Activated CD8-positive, alpha-beta T cell treated with anti-CD3 and anti-CD28 coated beads, Interleukin-2, amount 10 ng/mL, durations not matched to agents 7 days and 5 days (primary cell): ENCODE measurements at regions not wholly inside any gene's neighbourhood (a gene's known extent, or its start where the extent isn't known, plus 50 kb on each side); places are given as distances from the start of the nearest gene placed in this dataset.

Experiments used
- ATAC-seq: fragments of 150-1000 bp; cut with Tn5 transposase; one replicate; pipeline ENCODE4 v1.10.0; 2021; ENCODE audit warnings: moderate library complexity
- CTCF ChIA-PET: fragments of 350-600 bp; sonication (Branson Sonifier 250); formaldehyde crosslinking; loops from one replicate; lab custom pipeline; 2021; ENCODE audit warnings: antibody characterized with exemption; lab: Charles Lee
- POLR2A ChIA-PET: fragments of 350-600 bp; sonication (Branson Sonifier 250); formaldehyde crosslinking; loops from one replicate; lab custom pipeline; 2021; ENCODE audit warnings: antibody characterized with exemption; lab: Charles Lee
- DNase-seq: peaks from one replicate; pipeline ENCODE4 v3.0.0-alpha.2; 2020
- H3K27ac Mint-ChIP-seq: one replicate; pipeline ENCODE4 v1.8.0; 2021; ENCODE audit warnings: mild to moderate bottlenecking, mixed read lengths
- H3K27me3 Mint-ChIP-seq: one replicate; pipeline ENCODE4 v1.8.0; 2021; ENCODE audit warnings: low read depth, mixed read lengths
- H3K36me3 Mint-ChIP-seq: one replicate; pipeline ENCODE4 v1.8.0; 2021; ENCODE audit warnings: low read depth, mixed read lengths
- H3K4me1 Mint-ChIP-seq: one replicate; pipeline ENCODE4 v1.8.0; 2021; ENCODE audit warnings: low read depth, mixed read lengths
- H3K4me3 Mint-ChIP-seq: one replicate; pipeline ENCODE4 v1.8.0; 2021; ENCODE audit warnings: mild to moderate bottlenecking, mixed read lengths
- H3K9me3 Mint-ChIP-seq: one replicate; pipeline ENCODE4 v1.8.0; 2022; ENCODE audit warnings: mixed read lengths; ENCODE audit not compliant: insufficient read depth

DNA sequence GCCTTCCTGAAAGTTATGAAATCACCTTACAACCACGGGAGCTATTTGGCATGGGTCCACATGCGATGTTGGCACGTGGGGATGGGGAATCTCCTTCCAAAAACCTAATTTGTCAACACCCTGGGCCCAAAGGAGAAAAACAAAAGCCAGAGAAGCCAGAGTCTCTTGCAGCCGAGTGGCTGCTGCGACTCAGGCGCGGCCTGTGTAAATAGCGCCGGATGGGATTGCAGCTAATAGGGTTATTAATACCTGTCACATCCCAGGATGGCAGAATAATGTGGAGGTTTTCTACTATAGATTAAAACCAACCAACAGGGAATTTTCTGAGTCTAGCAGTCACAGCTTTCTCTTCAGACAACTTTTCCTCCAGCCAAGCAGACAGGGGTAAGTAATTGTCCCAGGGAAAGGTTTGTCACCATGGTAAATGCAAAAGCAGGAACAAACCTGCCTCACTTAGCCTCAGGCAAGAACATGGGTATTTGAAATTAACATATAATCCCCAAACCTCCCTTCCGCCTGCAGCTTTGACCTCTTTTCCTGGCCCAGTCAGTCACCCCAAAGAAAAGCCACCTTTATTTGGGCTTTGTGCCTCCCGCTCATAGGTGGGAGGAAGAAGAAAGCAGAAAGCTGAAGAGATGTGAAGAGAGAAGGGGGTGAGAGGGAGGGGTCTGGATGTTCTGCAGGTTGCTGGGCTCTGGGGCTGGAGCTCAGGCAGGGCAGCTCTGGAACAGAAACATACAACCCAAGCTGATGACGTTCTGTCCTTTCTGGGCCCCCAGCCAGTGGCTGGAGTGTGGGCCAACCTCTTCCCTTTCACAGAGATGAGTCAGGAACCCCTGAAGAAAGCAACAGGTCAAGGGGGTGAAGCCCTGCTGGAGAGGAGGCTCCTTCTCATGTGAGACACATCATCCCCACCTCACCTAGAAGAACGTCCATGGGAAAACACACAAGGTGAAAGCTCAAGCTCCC, 376.5 kb downstream of the NXPE2 start:
- Mint-ChIP-seq H3K27ac (no peak overlapping the region), H3K9me3 (peaks cover 7% of the 10 kb centered on the region), H3K4me1 (no peaks in the 10 kb centered on the region), H3K4me3 (no peak overlapping the region), H3K27me3 (no peaks in the 10 kb centered on the region), H3K36me3 (no peaks in the 10 kb centered on the region)
- ATAC-seq, result no peak
- no peak for DNase-seq
- POLR2A ChIA-PET, result no interaction called here
- CTCF ChIA-PET, result no interaction called here

DNA sequence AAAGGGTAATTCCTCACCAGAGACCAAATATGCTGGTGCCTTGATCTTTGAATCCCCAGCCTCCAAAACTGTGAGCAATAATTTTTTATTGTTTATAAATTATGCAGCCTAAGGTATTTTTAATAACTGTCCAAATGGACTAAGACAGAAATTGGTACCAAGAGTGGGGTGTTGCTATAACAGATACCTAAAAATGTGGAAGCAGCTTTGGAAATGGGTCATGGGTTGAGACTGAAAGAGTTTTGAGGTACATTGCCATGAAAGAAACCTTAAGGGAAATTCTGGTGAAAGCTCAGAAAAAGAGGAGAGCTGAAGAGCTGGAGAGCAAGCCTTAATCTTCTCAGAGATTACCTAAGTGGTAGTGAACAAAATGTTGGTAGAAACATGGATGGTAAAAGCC, 378.2 kb downstream of the NXPE2 start:
- ChIA-PET POLR2A (no interaction called here), CTCF (no interaction called here)
- Mint-ChIP-seq H3K27me3 (no peaks in the 10 kb centered on the region), H3K4me3 (no peak overlapping the region), H3K9me3 (peaks cover 7% of the 10 kb centered on the region), H3K36me3 (no peaks in the 10 kb centered on the region), H3K27ac (no peak overlapping the region), H3K4me1 (no peaks in the 10 kb centered on the region)
- DNase-seq (no peak), ATAC-seq (no peak)

DNA sequence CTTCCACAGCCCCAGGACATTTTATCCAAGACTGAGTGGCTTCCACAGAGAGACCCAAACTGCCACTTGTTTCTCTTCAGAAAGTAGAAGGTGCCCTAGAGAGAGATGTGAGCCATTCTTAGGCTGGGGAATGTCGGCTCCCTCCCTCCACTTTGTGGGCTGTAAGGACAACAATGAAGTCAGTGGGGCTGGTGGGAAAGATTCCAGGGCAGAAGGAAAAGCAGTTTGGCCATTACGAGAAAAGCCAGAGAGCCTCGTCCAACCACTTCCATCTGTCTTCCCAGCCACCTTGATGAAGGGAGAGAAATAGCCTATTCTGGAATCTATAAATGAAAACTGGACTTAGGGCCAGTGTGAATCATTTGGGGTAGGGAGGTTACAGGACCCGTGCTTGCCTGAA, 382.5 kb downstream of the NXPE2 start:
- Mint-ChIP-seq H3K27me3 (no peaks in the 10 kb centered on the region), H3K36me3 (no peaks in the 10 kb centered on the region), H3K9me3 (peaks cover 7% of the 10 kb centered on the region), H3K27ac (no peak overlapping the region), H3K4me3 (no peak overlapping the region), H3K4me1 (no peaks in the 10 kb centered on the region)
- ATAC-seq, result no peak
- ChIA-PET POLR2A (no interaction called here), CTCF (no interaction called here)
- DNase-seq, result no peak

DNA sequence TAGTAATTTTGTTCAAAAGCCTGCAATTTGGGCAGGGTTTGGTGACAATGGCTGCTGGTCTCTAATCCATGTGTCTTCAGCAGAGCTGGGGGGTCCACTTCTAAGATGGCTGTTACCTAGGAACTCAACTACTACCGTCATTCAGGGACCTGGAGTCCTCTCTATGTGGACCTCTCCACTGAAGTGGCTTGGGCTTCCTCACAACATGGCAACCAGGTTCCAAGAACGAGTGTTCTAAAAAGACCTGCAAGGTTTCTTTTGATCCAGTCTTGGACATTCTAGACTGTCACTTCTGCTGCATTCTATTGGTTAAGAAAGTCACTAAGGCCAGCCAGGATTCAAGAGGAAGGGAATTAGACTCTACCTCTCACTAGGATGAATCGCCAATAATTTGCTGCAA, 387.0 kb downstream of the NXPE2 start:
- no peaks in the 10 kb centered on the region for H3K9me3 Mint-ChIP-seq
- POLR2A ChIA-PET, result interaction anchor here (0.7 kb wide), 1 partner anchor 885 kb away, joined by 3 read pairs; no protein-coding TSS in a partner anchor
- no peaks in the 10 kb centered on the region for H3K27me3 Mint-ChIP-seq
- H3K27ac Mint-ChIP-seq, result no peak overlapping the region
- H3K4me3 Mint-ChIP-seq, result no peak overlapping the region
- DNase-seq (no peak), ATAC-seq (no peak)
- CTCF ChIA-PET, result no interaction called here
- H3K4me1 Mint-ChIP-seq, result no peaks in the 10 kb centered on the region
- H3K36me3 Mint-ChIP-seq, result no peaks in the 10 kb centered on the region

DNA sequence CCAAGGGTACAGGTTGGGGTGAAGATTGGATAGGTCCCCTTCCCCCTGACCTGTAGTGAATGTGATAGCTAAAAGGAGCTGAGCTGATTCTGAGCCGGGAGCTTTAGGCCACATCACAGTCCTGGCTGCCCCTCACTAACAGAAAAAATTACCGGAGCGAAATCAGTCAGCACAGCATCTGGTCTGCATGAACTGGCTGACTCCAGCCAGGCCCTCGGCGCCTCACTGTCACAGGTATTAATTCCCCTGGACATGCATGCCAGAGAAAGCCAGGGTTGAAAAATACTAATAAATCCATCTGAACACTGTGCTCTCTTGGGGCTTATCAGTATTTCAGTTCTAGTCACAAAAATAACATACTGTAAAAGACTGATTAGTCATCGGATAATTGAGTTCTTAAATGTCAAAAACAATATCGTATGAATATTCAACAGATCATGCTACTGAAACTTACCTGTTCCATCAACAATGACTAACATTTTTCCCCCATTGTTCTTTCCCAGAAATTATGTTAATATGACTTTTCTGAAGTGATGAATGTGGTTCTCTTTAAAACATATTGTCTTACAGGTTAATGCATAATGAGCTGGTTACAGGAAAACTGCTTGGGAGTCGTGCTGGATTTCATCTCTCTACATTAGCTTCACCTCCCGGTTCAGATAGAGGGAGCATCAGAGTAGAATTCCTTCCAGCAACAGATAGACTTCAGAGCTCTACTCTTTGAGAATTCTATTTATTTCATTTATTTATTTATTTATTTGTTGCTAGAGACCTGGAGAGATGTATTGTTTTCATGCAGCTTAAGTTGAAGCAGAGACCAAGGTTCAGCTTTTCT, 387.7 kb downstream of the NXPE2 start:
- ChIA-PET CTCF (no interaction called here), POLR2A (no interaction called here)
- H3K27me3 Mint-ChIP-seq, result no peaks in the 10 kb centered on the region
- no peak overlapping the region for H3K27ac Mint-ChIP-seq
- no peak for ATAC-seq
- H3K4me3 Mint-ChIP-seq, result no peak overlapping the region
- H3K9me3 Mint-ChIP-seq, result no peaks in the 10 kb centered on the region
- no peaks in the 10 kb centered on the region for H3K36me3 Mint-ChIP-seq
- no peak for DNase-seq
- H3K4me1 Mint-ChIP-seq, result no peaks in the 10 kb centered on the region

DNA sequence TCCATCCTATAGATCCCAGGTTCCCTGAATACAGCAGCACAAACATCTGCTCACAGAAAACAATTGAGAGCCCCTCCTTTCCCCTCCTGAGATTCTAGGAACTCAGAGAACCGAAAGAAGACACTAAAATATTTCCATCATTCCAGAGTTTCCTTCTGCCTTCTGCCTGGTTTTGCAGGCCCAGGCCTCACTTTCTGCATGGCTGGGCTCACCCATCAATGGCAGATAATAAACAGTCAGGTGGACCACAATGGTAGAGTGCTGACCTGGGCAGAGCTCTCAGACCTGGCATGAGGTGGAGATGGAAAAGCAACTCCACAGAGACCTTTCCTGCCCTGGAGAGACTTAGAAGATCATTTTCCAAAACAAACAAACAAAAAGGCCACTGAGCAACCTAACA, 389.1 kb downstream of the NXPE2 start:
- Mint-ChIP-seq H3K9me3 (no peaks in the 10 kb centered on the region), H3K36me3 (no peaks in the 10 kb centered on the region), H3K27ac (no peak overlapping the region), H3K4me3 (no peak overlapping the region), H3K27me3 (no peaks in the 10 kb centered on the region), H3K4me1 (no peaks in the 10 kb centered on the region)
- CTCF ChIA-PET, result no interaction called here
- DNase-seq, result no peak
- POLR2A ChIA-PET, result no interaction called here
- ATAC-seq, result no peak

DNA sequence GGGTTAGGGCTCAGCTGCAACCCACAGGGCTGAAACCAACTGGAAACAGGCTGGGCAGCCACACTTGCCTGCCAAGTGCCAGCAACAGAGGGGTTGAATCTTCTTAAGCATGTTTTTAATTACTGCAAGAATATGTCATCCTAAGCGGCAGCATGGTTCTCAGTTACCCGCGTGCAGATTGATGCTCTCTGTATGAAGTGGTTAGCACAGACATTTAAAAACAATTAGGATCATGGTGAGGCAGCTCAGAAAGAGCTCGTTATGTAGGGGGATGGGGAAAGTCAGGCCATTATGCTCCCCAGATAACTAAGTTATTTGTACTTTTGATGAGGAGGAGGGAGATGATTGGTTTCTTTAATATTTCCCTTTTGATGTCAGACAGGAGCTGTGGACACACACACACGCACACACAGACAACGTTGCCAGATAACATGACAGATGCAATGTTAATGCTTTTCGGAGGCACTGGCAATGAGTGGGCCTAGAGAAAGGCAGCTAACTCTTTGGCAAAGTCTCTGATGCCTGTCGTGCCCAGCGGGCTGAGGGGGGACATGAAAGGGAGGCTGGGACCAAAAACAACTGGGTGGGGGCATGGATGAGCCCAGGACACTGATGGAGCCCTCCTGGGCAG, 389.7 kb downstream of the NXPE2 start:
- Mint-ChIP-seq H3K4me3 (no peak overlapping the region), H3K27ac (no peak overlapping the region), H3K27me3 (no peaks in the 10 kb centered on the region), H3K4me1 (no peaks in the 10 kb centered on the region), H3K9me3 (no peaks in the 10 kb centered on the region), H3K36me3 (no peaks in the 10 kb centered on the region)
- POLR2A ChIA-PET, result no interaction called here
- no peak for DNase-seq
- CTCF ChIA-PET, result no interaction called here
- no peak for ATAC-seq

DNA sequence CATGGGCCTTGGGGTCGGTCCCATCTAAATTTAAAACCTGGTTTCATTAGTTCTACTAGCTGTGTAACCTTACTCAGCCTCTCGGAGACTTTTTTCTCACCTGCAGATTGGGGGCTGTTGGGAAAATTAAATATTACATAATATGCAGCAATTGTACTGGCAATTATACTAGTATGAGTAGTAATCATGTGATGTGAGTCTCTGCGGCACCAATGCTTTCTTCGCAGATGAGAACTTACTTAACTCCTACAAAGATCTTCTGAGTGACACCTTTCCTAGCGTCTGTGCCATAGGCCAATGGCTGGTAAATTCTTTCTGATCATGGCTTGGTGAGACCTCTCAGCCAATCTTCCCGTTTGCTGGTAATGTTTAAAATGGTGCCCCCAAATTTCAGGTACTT, 391.3 kb downstream of the NXPE2 start:
- DNase-seq (no peak), ATAC-seq (no peak)
- Mint-ChIP-seq H3K9me3 (no peaks in the 10 kb centered on the region), H3K4me1 (no peaks in the 10 kb centered on the region), H3K36me3 (no peaks in the 10 kb centered on the region), H3K27me3 (no peaks in the 10 kb centered on the region), H3K4me3 (no peak overlapping the region), H3K27ac (no peak overlapping the region)
- POLR2A ChIA-PET, result no interaction called here
- CTCF ChIA-PET, result no interaction called here

DNA sequence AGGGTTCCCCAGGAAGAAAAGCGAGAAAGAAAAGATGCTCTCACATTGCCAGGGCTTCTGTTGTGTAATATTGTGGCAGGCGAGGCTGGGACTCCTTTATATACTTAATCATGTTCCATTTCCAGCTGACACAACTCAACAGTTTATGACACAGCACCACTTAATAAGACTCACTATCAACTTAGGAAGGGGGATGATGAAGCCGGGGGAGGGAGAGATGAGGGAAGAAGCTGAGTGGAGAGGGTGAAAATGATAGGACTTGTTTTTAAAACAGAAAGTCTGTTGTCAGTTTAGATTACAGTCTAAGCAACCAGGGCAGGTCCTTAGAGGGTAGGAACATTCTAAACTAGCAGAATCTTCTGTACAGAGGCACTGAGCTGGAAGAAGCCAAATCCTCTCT, 397.0 kb downstream of the NXPE2 start:
- Mint-ChIP-seq H3K9me3 (no peaks in the 10 kb centered on the region), H3K27ac (no peak overlapping the region), H3K4me3 (no peak overlapping the region), H3K27me3 (no peaks in the 10 kb centered on the region), H3K36me3 (no peaks in the 10 kb centered on the region), H3K4me1 (no peaks in the 10 kb centered on the region)
- DNase-seq (no peak), ATAC-seq (no peak)
- CTCF ChIA-PET, result no interaction called here
- POLR2A ChIA-PET, result no interaction called here

DNA sequence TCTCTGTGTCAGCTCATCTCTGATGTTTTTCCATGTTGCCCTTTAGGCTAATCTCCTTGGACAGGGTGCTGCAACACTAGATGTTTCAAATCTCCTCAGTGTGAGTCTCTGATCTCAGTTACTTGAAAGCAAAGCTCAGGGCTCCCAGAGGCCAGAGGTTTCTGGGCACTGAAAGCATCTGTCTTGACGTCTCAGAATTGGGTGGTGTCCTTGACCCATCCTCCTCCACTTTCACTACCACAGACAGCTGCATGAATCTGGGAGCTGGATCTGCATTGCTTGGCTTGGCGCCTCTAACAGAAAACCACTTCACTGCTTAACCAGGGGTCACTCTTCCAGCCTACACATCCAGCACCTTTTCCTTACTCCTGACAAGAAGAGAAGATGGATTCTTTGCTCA, 399.4 kb downstream of the NXPE2 start:
- no peaks in the 10 kb centered on the region for H3K27me3 Mint-ChIP-seq
- no peaks in the 10 kb centered on the region for H3K9me3 Mint-ChIP-seq
- H3K4me3 Mint-ChIP-seq, result no peak overlapping the region
- ATAC-seq (no peak), DNase-seq (no peak)
- no peak overlapping the region for H3K27ac Mint-ChIP-seq
- H3K4me1 Mint-ChIP-seq, result no peaks in the 10 kb centered on the region
- H3K36me3 Mint-ChIP-seq, result no peaks in the 10 kb centered on the region
- ChIA-PET CTCF (no interaction called here), POLR2A (no interaction called here)

DNA sequence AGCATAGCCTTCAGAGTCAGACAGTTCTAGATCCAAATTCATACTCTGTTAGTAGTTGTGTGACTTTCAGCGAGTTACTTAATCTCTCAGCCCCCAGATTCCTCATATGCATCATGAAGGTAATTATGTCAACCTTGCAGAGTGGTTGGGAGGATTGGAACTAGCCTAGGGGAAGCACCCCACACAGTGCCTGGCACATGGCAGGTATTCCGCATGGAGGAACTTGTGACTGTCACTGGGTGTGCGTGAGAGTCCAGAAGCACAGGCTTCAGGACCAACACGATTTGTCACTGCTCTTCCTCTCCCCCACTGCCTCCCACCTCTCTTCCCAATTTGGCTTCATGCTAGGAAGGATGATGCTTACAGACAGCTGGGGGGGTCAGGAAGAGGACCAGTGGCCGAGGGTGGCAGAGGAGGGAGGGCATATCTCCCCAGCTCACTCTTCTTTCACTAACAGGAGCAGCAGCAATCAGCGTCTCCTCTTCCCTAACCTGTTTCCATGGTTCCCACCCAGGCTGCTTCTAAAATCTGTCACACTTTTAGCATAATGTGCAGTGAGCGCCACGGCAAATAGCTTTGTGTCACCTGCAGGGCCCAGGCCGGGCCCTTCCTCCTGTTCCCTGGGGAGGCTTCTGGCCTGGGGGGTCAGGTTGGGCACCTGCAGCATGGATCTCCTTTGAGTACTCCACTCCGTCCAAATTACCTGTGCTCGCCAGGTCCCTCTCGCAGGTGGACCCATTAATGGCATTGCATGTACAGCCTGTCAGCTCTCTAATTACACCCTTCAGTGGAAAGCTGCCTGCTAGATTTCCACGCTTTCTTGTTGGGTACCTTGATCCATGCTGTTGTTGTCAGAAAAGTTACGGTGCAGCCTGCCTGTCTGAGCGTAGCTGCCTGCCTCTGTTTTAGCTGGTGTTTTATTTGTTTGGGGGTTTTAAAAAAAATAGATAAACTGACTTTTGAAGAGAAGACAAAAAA, 400.4 kb downstream of the NXPE2 start:
- no peak for DNase-seq
- Mint-ChIP-seq H3K27ac (no peak overlapping the region), H3K4me3 (no peak overlapping the region), H3K36me3 (no peaks in the 10 kb centered on the region), H3K4me1 (no peaks in the 10 kb centered on the region), H3K27me3 (no peaks in the 10 kb centered on the region), H3K9me3 (no peaks in the 10 kb centered on the region)
- no peak for ATAC-seq
- ChIA-PET CTCF (no interaction called here), POLR2A (no interaction called here)
